K562 (cell line): ENCODE measurements at regions not wholly inside any gene's neighbourhood (a gene's known extent, or its start where the extent isn't known, plus 50 kb on each side); places are given as distances from the start of the nearest gene placed in this dataset.

Experiments used
- ELF4 ChIP-seq: fragments of 450-650 bp; formaldehyde crosslinking; IDR thresholded peaks from 2 replicates; pipeline ENCODE4 v1.4.0; 2022; ENCODE audit warnings: missing genetic modification characterization
- FOXA1 ChIP-seq: fragments of 450-650 bp; IDR thresholded peaks from 2 replicates; pipeline ENCODE4 v1.6.1; 2016; ENCODE audit warnings: mild to moderate bottlenecking, borderline replicate concordance
- MTA3 ChIP-seq: fragments of 450-650 bp; formaldehyde crosslinking; IDR thresholded peaks from 2 replicates; pipeline ENCODE4 v1.6.1; 2017; ENCODE audit warnings: mild to moderate bottlenecking, borderline replicate concordance
- NR0B1 ChIP-seq: fragments of 450-650 bp; IDR thresholded peaks from one replicate; pipeline ENCODE4 v1.6.1; 2018; ENCODE audit warnings: mild to moderate bottlenecking, moderate library complexity; ENCODE audit not compliant: partially characterized antibody
- POLR2AphosphoS5 ChIP-seq: IDR thresholded peaks from 2 replicates; pipeline ENCODE4 v1.6.1; 2011; ENCODE audit warnings: mild to moderate bottlenecking, low read depth, low read length, moderate library complexity; ENCODE audit not compliant: control insufficient read depth, insufficient read depth
- YY1 ChIP-seq, 3 experiments: IDR thresholded peaks; 2 replicates each; pipeline ENCODE4 v1.6.1; 2011; ENCODE audit warnings: low read length in 2 of 3, mild to moderate bottlenecking in 2 of 3, moderate library complexity in 2 of 3, borderline replicate concordance in 1 of 3, control low read depth in 1 of 3, low read depth in 1 of 3; ENCODE audit not compliant: insufficient read depth in 3 of 3, insufficient replicate concordance in 2 of 3, control insufficient read depth in 1 of 3, insufficient read length in 1 of 3; ENCODE audit errors: extremely low read depth in 1 of 3
- ZNF766 ChIP-seq: fragments of 200-800 bp; sonication (Bioruptor generic); conservative IDR thresholded peaks from 2 replicates; pipeline ENCODE4 v1.6.1; 2016; ENCODE audit warnings: missing genetic modification characterization, missing compliant biosample characterization

- TF ChIP-seq YY1 (IDR thresholded peaks at IDR 0.05; ENCODE audit: borderline replicate concordance in 1 of 3, control insufficient read depth in 1 of 3, extremely low read depth in 1 of 3, insufficient read depth in 3 of 3, insufficient read length in 1 of 3, insufficient replicate concordance in 2 of 3, low read depth in 1 of 3, low read length in 2 of 3) (no peak), FOXA1 (no peak), NR0B1 (no peak), POLR2AphosphoS5 (no peak), ELF4 (no peak), MTA3 (no peak), ZNF766 (CRISPR knock-in tag) (no peak)
Measured at GRCh38 chr1:5402618-5403017, 589.6 kb downstream of the NPHP4 start.
